SK-N-SH (cell line): ENCODE measurements at regions not wholly inside any gene's neighbourhood (a gene's known extent, or its start where the extent isn't known, plus 50 kb on each side); places are given as distances from the start of the nearest gene placed in this dataset.

Source experiments
- CHD2 ChIP-seq: fragments of 150-350 bp; IDR thresholded peaks from 2 replicates; pipeline ENCODE4 v1.6.1; 2018; ENCODE audit warnings: low read length; ENCODE audit not compliant: partially characterized antibody
- CTCF ChIP-seq: fragments of 200-600 bp; sonication (generic); IDR thresholded peaks from 2 replicates; pipeline ENCODE4 v1.6.1; 2017; ENCODE audit warnings: antibody characterized with exemption, mild to moderate bottlenecking, moderate library complexity
- EP300 ChIP-seq, 2 experiments: IDR thresholded peaks; 2 replicates each; pipeline versions ENCODE4 v1.4.0 to v1.6.1; 2012; ENCODE audit warnings: borderline replicate concordance in 1 of 2, low read depth in 1 of 2, low read length in 1 of 2
- EZH2phosphoT487 ChIP-seq: fragments of 200-600 bp; sonication (generic); IDR thresholded peaks from 2 replicates; pipeline ENCODE4 v1.6.1; 2017; ENCODE audit warnings: low read depth, mixed run types, mild to moderate bottlenecking, antibody characterized with exemption, moderate library complexity, borderline replicate concordance
- NRF1 ChIP-seq: IDR thresholded peaks from 2 replicates; pipeline ENCODE4 v1.6.1; 2012; ENCODE audit warnings: low read depth, mild to moderate bottlenecking, low read length
- REST ChIP-seq: IDR thresholded peaks from 2 replicates; pipeline ENCODE4 v1.6.1; 2012; ENCODE audit warnings: mild to moderate bottlenecking, low read depth, low read length, moderate library complexity
- RFX5 ChIP-seq: IDR thresholded peaks from 2 replicates; pipeline ENCODE4 v1.6.1; 2012; ENCODE audit warnings: mild to moderate bottlenecking, improper control_type of control experiment, low read length
- RXRA ChIP-seq: IDR thresholded peaks from 2 replicates; pipeline ENCODE4 v1.4.0; 2012; ENCODE audit warnings: low read depth, mild to moderate bottlenecking, borderline replicate concordance
- TAF1 ChIP-seq: IDR thresholded peaks from 2 replicates; pipeline ENCODE4 v1.6.1; 2012; ENCODE audit warnings: low read depth, mild to moderate bottlenecking, low read length, moderate library complexity, borderline replicate concordance
- TEAD4 ChIP-seq: IDR thresholded peaks from 2 replicates; pipeline ENCODE4 v1.4.0; 2012; ENCODE audit warnings: mild to moderate bottlenecking, borderline replicate concordance; ENCODE audit not compliant: insufficient read depth
- YY1 ChIP-seq: IDR thresholded peaks from 2 replicates; pipeline ENCODE4 v1.4.0; 2012; ENCODE audit warnings: low read depth, mild to moderate bottlenecking
- TF ChIP-seq, protein P1 (sequence below): IDR thresholded peaks from 2 replicates; pipeline ENCODE4 v1.4.0; 2012; ENCODE audit warnings: low read depth, borderline replicate concordance

DNA sequence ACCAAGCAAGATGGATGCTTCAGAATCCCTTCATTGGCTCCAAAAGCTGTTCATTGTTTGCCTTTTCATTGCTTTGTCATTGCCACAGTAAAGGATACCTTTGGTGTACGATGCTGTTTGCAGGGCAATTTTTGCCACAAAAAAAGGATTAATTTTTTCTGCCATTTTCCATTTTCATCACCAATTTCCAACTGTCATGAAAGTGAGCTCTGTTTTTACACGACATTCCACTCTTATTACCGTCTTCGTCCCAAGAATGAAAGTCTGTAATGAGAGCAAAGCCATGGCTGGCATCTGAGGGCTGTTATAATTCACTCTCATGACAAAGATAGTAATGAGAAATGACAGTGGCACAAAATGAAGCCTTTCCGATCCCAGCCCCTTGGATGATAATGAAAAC, 272.7 kb upstream of the DCN start:
- TF ChIP-seq RFX5 (no peak), REST (no peak), CTCF (no peak), EZH2phosphoT487 (no peak), RXRA (no peak), EP300 (IDR thresholded peaks at IDR 0.05; ENCODE audit: borderline replicate concordance in 1 of 2, low read depth in 1 of 2, low read length in 1 of 2) (no peak), CHD2 (no peak), TEAD4 (no peak), YY1 (no peak), NRF1 (no peak), TAF1 (no peak)
- TF ChIP-seq, protein P1, sequence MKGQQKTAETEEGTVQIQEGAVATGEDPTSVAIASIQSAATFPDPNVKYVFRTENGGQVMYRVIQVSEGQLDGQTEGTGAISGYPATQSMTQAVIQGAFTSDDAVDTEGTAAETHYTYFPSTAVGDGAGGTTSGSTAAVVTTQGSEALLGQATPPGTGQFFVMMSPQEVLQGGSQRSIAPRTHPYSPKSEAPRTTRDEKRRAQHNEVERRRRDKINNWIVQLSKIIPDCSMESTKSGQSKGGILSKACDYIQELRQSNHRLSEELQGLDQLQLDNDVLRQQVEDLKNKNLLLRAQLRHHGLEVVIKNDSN, result no peak
